Fibroblast of upper back skin (primary cell): ENCODE measurements at regions not wholly inside any gene's neighbourhood (a gene's known extent, or its start where the extent isn't known, plus 50 kb on each side); places are given as distances from the start of the nearest gene placed in this dataset.
"Not testable (repeated sequence)": the region's sequence is repeated elsewhere in the genome, so short reads cannot be mapped to it uniquely, and the experiment has no call there.

Experiments used
- DNase-seq: peaks from one replicate; pipeline ENCODE4 v3.0.0-alpha.2; 2013

GRCh38 chrX:97867266-97867665 is 983.6 kb downstream of the RPA4 start:
- DNase-seq = no peak

- peak; percentile 66 for DNase-seq
Measured at GRCh38 chrX:97876697-97877407, 993.1 kb downstream of the RPA4 start.

GRCh38 chrX:97882306-97882705 is 998.6 kb downstream of the RPA4 start:
- DNase-seq = peak; percentile 62

GRCh38 chrX:97895751-97896150 is 1012.0 kb downstream of the RPA4 start:
- peak; percentile 66 for DNase-seq

GRCh38 chrX:97897998-97898397 is 1014.3 kb downstream of the RPA4 start:
- no peak for DNase-seq

GRCh38 chrX:97898798-97899197 is 1015.1 kb downstream of the RPA4 start:
- peak; percentile 67 for DNase-seq

- peak; percentile 0 for DNase-seq
Measured at GRCh38 chrX:97907791-97908190, 1024.1 kb downstream of the RPA4 start.

GRCh38 chrX:97909245-97909644 is 1025.5 kb downstream of the RPA4 start:
- DNase-seq = no peak

- DNase-seq = not testable (repeated sequence)
Measured at GRCh38 chrX:97915390-97915789, 1031.7 kb downstream of the RPA4 start.

- DNase-seq = not testable (repeated sequence)
Measured at GRCh38 chrX:97921223-97921622, 1037.5 kb downstream of the RPA4 start.

GRCh38 chrX:97931586-97931985 is 1047.9 kb downstream of the RPA4 start:
- no peak for DNase-seq

- no peak for DNase-seq
Measured at GRCh38 chrX:97936296-97936695, 1052.6 kb downstream of the RPA4 start.

GRCh38 chrX:97938706-97939105 is 1055.0 kb downstream of the RPA4 start:
- DNase-seq = no peak

GRCh38 chrX:97968376-97969163 is 1084.9 kb downstream of the RPA4 start:
- DNase-seq = peak; percentile 20

GRCh38 chrX:97984641-97985040 is 1100.9 kb downstream of the RPA4 start:
- DNase-seq = peak; percentile 21

GRCh38 chrX:97985096-97985495 is 1101.4 kb downstream of the RPA4 start:
- DNase-seq = no peak

GRCh38 chrX:97987979-97988378 is 1104.3 kb downstream of the RPA4 start:
- DNase-seq = no peak

GRCh38 chrX:97995834-97996233 is 1112.1 kb downstream of the RPA4 start:
- no peak for DNase-seq

GRCh38 chrX:98028691-98029090 is 1145.0 kb downstream of the RPA4 start:
- no peak for DNase-seq

GRCh38 chrX:98029861-98030260 is 1146.2 kb downstream of the RPA4 start:
- DNase-seq = no peak

GRCh38 chrX:98057176-98057575 is 1173.5 kb downstream of the RPA4 start:
- DNase-seq = no peak

- no peak for DNase-seq
Measured at GRCh38 chrX:98065151-98065550, 1181.4 kb downstream of the RPA4 start.

GRCh38 chrX:98067611-98068010 is 1183.9 kb downstream of the RPA4 start:
- peak; percentile 37 for DNase-seq

- no peak for DNase-seq
Measured at GRCh38 chrX:98068024-98068580, 1184.4 kb downstream of the RPA4 start.
